ENCODE measurements at regions not wholly inside any gene's neighbourhood (a gene's known extent, or its start where the extent isn't known, plus 50 kb on each side); places are given as distances from the start of the nearest gene placed in this dataset.
"Not testable (repeated sequence)": the region's sequence is repeated elsewhere in the genome, so short reads cannot be mapped to it uniquely, and the experiment has no call there.

DNA sequence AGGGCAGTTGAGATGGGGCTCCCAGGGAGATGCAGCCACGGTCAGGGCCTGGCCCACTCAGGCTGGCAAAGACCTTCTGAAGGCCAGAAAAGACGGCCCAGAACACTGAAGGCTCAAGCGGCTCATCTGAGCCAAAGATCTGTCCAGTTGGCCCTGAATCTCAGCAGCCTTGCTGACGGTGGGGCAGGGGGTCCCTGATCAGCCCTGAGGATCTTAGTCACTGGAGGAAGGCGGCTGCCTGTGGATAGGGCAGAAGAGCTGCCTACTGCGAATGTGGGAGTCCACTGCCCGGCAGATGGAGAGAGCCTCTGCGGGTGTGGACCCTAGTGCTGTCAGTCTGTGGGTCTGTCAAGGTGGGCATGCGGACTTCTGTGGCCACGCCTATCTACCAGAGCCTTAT, 1738.2 kb downstream of the TP53TG3F start:
- DNase-seq (ENCODE audit: low spot score): no peak

DNA sequence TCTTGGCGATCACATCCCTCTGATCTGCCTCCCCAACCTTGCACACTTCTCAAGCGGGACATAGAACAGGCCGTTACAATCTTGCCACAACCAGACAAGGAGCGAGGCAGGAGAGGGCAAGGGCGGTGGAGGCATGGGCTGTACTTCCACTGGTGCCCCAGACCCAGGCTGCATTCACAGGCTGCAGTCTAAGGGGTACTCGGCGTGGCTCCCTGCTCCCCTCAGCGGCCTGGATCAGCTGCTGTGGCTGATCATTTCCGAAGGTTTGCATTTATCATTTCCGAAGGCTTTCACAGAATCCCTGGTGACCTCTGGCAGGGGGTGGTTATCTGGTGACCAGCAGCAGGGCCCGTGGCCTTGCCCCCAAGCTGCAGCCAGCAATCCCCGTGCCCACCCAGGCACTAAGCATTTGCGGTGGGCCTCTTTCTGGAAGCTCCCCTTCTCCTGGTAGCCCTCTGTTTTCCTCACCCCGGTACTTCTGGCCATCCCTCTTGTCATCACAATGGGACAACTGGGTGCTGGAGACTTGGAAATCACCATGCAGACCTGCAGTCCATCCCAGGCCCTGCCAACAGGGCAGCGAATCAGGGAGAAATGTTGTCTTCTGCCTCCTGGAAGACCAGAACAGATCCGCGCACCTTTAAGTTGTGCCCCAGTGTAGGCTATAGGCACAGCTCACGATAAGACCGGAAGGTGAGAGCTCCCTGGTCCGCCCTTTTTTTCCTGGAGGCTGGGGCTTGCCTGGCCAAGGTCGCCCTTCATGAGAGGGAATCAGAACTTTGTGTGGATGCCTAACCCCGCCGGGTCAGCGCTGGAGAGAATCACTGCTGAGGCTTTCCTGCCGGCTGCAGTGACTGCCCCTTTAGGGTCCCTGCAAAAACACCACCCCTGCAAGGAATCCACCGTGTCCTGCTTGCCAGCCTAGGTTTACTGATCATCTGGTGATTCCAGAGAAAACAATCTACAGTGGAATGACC, 1739.1 kb downstream of the TP53TG3F start:
- no peak for DNase-seq (ENCODE audit: low spot score)

DNA sequence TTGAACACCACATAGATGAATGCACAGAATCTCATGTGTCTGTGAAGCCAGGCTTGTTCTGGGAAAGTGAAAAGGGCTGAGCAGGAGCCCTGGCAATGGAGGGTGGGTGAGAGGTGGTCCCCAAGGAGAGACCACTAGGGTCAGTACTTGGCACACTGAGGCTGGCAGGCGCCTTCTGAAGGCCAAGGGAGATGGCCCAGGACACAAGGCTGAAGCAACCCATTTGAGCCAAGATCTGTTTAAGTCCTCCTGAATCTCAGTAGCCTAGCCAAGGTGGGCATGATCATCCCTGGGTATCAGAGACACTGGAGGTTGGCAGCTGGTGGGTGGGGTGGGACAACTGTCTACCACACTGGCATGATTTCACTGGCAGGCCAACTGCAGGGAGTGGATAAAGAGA, 1741.2 kb downstream of the TP53TG3F start:
- DNase-seq (ENCODE audit: low spot score): no peak

DNA sequence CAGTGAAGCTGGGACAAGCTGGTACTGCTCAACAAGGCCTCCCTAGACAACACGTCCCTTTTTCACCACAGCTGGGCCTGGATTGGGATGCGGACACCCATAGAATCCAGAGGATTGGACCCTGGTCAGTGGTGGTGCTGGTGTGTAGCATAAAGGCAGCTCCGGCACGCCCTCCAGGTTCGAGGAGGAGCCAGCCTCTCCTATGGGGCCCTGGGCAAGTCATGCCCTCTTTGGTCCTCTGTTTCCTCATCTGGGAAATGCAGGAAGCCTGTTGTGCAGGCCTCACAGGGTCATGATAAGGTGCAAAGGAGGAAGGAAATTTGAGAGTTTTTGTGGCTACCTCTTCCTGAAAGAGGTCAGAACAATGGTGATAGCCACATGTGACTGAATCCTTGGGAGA, 1741.7 kb downstream of the TP53TG3F start:
- no peak for DNase-seq (ENCODE audit: low spot score)

DNA sequence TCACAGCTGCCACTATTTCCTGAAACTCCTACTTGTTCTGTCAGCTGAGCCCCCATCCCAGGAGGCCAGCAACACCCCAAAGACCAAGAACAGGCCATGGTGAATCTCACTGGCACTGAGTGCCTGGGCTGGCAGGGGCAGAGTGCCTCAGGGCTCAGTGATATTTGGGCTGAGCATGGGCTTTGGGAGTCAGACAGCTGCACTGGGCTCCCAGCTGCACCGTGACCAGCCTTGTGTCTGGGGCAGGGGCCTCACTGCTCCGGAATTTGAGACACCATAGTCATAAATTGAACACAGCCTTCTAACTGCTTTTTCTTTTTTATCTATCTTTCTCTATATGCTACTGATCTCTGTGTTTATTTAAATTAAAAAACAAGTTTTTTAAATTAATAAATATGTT, 1744.2 kb downstream of the TP53TG3F start:
- DNase-seq (ENCODE audit: low spot score): no peak

DNA sequence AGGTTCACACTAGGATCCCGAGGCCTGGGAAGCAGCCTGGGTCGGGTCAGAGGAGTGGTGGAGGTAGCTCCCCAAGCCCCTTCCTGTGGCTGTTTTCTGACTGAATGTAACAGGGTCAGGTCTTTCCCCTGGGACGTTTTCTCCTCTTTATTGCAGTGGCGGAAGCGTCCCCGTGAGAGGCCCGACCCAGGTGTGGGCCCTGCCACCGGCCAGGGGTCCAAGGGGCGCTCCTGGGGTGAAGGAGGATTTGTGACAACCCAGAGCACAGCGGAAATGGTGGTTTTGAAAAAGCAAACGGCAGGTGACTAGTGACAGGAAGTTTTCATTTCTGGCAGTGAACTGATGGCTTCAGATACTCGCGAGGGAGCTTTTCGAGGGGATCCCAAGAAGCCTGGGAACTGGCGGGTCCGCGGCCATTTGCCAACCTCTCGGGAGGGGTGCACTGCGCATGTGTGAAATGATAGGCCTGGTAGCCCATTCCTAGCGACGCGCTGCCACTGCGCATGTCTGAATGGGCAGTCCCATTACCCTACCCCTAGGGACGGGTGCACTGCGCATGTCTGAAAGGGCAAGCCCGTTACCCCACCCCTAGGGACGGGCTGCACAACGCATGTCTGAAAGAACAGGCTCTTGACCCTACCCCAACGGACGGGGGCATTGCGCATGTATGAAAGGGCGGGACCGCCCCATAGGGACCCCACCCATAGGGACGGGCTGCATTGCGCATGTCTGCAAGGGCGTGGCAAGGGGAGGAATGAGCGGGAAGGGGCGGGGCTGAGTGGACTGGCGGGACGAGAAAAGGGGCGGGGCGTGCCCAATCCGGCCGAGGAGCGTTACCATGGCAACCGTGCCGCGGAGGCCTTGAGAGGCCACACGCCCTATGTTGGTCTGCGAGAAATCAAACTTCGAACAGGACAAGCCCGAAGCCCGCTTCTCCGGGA, 1747.9 kb downstream of the TP53TG3F start:
- no peak for DNase-seq (ENCODE audit: low spot score)

DNA sequence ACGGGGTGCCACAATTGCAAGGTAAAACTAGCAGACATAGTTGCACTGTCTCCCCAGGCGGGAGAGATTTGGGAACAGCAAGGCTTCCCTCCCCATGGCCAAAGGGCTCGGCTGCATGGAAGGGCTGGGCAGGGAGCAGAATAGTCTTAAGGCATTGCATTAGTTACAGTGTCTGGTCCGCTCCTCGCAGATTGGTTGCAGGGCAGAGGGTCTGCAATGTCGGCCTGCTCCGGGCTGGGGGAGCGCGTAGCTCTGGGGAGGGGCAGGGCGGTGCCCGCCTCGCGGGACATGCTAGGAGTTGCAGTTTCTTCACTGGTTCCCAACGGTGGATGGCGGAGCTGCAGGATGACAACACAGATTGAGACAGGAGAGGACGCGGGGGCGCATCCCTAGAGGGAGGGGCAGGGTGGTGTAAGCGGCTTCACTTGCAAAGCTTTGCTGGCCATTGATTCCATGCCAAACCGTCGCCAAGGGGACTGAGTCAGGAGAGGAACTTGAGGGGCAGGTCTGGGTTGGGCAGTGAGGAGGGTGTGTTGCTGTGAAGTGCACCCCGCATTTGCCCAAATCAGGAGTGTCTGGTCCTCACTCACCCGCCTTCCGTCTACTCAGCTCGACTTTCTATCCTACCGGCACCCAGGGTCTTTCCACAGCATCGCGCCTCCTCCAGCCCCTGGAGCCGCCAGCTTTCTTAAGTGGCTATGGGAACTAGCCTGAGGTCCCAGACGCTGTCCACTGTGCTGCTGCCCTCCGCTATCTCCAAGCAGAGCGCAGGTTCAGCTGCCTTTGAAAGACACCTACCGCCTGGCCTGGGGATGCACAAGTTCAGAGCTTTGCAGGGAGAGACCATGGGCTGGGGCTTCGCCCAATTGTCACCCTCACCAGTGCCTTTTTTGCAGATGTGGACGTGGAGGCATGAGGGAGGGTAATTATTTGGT, 1748.9 kb downstream of the TP53TG3F start:
- DNase-seq (ENCODE audit: low spot score): no peak

DNA sequence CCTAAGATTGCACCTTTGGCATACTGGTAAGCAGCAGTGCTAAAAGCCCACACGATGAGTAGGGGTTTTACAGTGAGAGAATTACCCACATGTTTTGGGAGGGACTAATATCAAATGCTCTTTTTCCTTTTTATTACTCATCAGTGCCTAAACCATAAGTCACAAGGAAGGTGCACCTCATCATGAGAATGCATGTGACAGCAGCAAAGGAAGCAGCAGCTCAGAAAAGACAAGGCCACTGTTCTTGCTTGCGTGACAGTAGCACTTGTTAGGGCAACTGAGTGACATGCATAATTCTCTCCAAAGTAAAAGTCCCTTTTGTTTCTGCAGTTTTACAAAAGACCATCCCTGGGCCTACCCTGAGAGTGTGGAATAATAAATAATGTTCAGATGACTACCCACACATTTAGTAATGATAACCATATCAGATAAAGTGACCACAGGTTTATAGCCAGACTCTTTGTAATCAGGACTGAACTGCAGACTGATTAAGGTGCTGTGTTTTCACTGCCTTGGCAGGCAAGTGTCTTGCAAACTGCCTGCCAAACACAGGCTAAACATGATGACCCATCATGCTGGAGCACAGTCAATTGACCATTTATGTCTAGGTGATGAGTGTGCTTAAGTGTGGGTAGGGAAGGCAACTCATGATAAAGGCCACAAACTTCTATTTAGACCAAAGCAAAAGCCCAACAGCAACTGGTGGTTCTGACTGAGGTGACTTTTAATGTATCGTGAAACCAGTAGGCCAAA, 1751.4 kb downstream of the TP53TG3F start:
- DNase-seq (ENCODE audit: low spot score): no peak

DNA sequence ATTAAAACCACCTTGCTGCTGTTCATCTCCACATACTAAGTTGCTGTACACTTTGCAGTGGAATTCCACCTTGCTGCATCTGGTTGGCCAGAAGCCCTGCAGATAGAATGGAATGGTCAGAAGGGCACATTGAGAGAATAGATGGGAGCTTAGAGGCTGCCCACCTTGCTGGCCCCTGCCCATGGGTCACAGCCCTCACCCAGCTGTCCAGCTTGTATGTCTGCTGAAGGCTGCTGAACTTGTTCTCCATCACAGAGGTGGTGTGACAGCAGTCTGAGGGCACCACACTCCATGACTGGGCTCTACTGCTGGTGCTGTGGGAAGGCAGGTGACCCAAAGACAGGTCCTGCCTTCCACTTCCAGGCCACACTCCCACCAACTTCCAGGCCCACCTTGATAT, 1755.4 kb downstream of the TP53TG3F start:
- DNase-seq (ENCODE audit: low spot score): no peak

DNA sequence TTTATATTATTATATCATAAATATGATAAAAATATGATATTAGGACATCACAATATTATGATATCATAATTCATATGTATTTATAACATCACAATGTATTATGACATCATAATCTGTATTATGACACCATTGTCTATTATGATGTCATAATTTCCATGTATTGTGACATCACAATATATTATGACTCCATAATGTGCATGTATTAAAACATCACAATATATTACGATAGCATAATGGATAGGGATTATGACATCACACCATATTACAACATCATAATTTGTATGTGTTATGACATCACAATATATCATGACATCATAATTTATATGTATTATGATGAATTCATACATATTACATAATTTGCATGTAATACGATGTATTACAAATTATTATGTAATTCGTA, 1755.9 kb downstream of the TP53TG3F start:
- DNase-seq (ENCODE audit: low spot score): no peak

DNA sequence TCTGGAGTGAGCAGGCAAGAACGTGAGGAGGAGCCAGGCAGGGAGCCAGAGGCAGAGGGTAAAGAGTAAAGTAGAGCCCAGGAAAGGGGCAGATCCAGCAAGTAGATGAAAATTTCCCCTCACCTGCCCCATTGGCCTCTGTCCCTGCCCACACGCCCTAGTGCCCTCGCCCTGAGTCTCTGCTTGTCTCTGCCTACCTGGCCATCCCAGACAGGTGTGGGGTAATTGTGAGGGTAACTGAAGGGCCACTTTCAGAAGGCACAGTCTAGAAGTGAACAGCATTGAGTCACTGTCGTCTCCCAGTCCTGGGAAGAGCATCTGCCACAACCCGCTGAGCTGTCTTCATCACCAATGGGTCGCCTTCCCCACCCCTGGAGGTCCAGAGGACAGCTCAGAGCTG, 1756.8 kb downstream of the TP53TG3F start:
- DNase-seq (ENCODE audit: low spot score): not testable (repeated sequence)

DNA sequence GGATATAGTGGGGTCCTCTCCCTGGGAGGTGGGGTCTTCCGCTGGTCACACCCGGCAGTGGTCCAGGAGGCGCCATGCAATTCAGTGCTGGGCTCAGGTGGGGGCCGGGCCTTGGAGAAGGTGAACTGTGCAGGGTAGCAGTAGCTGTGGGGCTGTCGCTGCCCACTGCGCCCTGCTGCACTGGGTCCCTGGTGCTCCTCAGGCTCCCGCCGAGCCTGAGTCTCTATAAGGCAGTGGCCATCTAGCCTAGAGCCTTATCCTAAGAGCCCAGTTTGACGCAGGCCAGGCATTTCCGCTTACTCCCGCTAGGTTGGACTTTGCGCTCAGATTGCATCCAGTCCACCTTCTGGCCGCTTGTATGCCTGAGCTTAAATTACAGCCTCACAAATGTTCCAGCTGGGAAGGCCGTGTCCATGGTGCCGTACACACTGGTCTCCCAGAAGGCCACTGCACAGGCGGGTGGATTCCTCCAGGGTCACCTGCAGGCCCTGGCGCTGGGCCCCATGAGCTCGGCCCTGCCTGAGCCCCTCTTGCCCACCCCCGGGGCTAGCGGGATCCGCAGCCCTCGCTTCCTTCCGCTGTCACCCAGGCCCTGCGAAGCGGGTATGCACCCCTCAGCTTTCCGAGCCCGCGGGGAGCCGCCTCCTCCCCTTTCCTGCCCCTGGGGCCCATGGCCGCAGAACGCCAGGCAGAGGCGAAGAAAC, 1762.2 kb downstream of the TP53TG3F start:
- DNase-seq (ENCODE audit: low spot score): no peak

DNA sequence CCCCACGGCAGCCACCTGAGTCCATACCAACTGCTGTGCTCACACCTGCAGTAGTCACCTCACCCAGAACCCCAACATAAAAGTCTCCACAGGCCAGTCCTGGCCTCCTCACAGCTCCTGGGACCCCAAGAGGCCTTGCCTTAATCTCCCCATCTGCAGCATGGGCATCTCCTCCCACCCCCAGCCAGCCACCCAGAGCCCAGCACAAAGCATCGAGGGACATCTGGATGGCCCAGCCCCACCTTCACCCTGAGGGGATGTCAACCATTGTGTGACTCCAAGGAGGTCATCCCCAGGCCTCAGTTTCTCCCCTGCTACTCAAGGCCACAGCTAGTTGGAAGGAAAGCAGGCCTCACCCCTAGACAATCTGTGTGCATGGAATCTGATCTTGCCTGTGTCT, 1775.3 kb downstream of the TP53TG3F start:
- DNase-seq (ENCODE audit: low spot score): no peak

DNA sequence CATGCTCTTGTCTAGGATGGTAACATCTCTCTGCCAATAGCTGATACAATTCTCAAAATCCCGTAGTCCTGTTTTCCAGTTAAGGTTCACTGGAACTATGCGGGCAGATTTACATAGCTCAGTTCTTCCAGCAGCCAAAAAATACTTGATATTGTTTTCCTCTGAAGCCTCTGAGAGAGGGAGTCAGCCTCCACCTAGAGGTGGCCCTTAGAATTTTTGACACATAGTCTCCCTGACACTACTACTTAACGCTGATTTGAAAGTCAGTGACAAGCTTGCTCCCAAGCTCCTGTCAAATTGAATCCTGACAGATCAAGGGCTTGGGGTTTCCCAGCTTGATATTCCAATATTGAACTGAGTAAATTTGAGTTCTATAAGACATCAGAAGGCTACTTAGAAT, 1780.1 kb downstream of the TP53TG3F start:
- DNase-seq (ENCODE audit: low spot score): no peak

DNA sequence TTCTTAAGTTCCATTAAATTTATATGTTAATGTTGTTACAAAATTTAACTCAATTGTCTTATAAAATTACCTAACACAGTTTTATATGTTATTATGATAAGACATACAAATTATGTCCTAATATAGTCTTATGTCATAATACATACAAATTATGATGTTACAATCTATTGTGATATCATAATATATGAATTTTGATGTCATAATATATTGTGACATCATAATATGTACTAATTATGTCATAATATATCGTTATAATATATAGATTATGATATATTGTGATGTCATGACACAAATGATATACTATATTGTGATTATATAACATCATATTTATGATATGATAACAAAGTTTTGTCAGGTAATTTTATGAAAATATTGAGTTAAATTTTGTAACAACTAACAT, 1789.6 kb downstream of the TP53TG3F start:
- DNase-seq (ENCODE audit: low spot score): no peak

DNA sequence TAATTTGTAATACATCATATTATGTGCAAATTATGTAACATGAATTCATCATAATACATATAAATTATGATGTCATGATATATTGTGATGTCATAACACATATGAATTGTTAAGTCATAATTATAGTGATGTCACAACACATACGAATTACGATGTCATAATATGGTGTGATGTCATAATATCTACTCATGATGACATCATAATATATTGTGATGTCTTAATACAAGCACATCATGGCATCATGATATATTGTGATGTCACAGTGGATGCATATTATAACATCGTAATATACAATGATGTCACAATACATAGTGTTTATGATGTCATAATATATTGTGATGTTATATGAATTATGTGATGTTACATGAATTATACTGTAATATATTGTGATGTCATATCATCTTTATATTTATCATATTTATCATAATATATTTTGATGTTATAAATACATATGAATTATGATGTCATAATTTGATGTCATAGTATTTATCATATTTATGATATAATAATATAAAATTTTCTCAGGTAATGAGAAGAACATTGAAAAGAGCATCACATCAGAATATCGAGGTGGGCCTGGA, 1793.0 kb downstream of the TP53TG3F start:
- DNase-seq (ENCODE audit: low spot score): no peak

DNA sequence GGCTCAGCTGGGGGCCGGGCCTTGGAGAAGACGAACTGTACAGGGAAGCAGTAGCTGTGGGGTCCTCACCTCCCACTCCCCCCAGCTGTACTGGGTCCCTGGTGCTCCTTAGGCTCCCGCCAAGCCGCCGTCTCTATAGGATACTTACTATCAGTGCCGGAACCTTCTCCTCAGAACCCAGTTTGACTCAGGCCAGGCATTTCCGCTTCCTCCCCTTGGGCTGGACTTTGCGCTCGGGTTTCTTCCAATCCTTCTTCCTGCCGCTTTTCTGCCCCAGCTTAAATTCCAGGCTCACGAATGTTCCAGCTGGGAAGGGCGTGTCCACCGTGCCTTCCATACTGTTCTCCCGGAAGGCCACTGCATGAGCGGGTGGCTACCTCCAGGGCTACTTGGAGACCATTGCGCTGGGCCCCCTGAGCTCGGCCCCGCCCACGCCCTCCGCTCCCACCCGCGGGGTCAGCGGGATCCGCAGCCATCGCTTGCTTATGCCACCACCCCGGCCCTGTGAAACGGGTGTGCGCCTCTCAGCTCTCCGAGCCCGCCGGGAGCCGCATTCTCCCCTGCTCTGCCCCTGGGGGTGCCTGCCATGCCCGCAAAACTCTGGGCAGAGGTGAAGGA, 1795.9 kb downstream of the TP53TG3F start:
- no peak for DNase-seq (ENCODE audit: low spot score)

DNA sequence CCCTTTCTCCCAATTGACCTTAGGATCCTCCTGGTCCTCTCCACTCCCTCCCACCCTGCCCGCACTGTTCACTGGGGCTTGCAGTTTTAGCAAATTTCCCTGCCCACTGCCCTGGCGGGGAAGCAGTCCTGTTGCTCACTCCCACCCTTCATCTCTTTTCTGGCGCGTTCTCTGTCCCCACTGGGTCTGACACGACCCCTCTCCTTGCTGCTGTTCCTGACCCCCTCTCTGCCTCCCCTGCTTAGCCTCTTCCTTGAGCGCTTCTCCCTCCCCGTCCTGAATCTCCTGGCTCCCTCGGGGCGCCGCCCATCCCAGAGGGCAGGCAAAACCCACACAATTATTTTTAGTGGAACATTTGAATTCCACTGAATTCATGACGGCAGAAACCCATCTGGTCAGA, 1796.4 kb downstream of the TP53TG3F start:
- DNase-seq (ENCODE audit: low spot score): no peak

DNA sequence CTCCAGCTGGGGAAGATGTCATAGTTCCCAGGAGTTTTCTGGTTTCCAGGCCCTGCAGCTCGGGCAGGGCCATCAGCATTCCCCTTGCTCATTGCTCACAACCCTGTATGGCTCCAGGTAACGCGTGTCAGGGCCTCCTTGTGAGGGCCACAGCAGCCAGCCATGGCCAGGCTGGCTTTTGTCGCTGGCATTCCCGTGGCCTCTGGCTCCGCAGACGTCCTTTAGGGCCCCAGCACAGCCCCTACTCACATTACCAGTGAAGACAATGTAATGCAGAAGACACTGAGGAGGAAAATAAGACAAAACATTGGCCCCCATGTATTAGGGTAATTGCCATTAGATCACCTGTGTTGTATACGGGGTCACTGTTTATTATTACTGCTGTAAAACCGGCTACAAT, 1799.0 kb downstream of the TP53TG3F start:
- no peak for DNase-seq (ENCODE audit: low spot score)

DNA sequence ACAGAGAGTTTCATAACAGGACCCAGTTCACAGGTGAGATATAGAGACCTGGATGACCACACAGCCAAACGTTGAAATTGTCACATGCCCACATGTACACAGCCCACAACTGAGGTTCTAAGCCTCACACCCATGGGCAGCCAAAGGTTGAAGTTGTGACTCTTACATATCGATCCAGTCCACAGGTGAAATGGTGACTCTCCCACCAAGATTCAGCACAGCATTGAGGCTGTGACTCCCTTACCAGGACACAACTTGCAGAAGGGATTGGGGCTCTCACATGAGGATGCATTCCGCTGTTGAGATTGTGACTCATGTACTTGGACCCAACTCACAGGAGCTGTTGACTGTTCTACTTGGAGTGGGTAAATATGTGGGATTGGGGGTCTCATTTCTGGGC, 1836.4 kb downstream of the TP53TG3F start:
- DNase-seq (ENCODE audit: low spot score): no peak
